ENCODE measurements at regions not wholly inside any gene's neighbourhood (a gene's known extent, or its start where the extent isn't known, plus 50 kb on each side); places are given as distances from the start of the nearest gene placed in this dataset.

- POLR2A ChIA-PET: no interaction called here
- H3K4me3 ChIP-seq: no peak overlapping the region
- intact Hi-C loops (cut with micrococcal nuclease; ENCODE audit: unreplicated experiment) (no loop called here), in situ Hi-C loops (cut with MboI) (no loop called here)
- no peak overlapping the region for H3K4me2 ChIP-seq (ENCODE audit: control insufficient read depth, insufficient read depth)
- WGBS (ENCODE audit: insufficient coverage, insufficient replicate concordance, low lambda C conversion rate, missing lambda C conversion rate): 33% methylated on average over 2 of the region's 2 CpGs
- no TSS peak for BruUV-seq (replicated peaks)
- no peaks in the 10 kb centered on the region for H3K36me3 ChIP-seq (ENCODE audit: control insufficient read depth in 2 of 2, insufficient read depth in 2 of 2, low read length in 1 of 2)
- no peaks in the 10 kb centered on the region for H4K20me1 ChIP-seq (ENCODE audit: control insufficient read depth, insufficient read depth)
- no peak overlapping the region for H3K27ac ChIP-seq (ENCODE audit: control insufficient read depth, insufficient read depth)
- H3K4me1 ChIP-seq (ENCODE audit: control insufficient read depth, insufficient read depth, low read length): no peaks in the 10 kb centered on the region
- TF ChIP-seq DPF2 (IDR thresholded peaks at IDR 0.05) (no peak), ZNF592 (IDR thresholded peaks at IDR 0.05) (no peak), RB1 (IDR thresholded peaks at IDR 0.05; ENCODE audit: borderline replicate concordance) (no peak), CHD4 (IDR thresholded peaks at IDR 0.05) (no peak), STAT3 (IDR thresholded peaks at IDR 0.05; ENCODE audit: low read depth, low read length) (no peak), ZNF217 (IDR thresholded peaks at IDR 0.05) (no peak), ZBTB4 (CRISPR knock-in tag; IDR thresholded peaks at IDR 0.05) (no peak)
- H3K9ac ChIP-seq (ENCODE audit: control insufficient read depth, insufficient read depth, low read length): no peak overlapping the region
- no peaks in the 10 kb centered on the region for H3K9me3 ChIP-seq (replicated peaks; ENCODE audit: control insufficient read depth, insufficient read depth, low read length)
- FAIRE-seq: no peak
- ATAC-seq: no peak
- DNase-seq (ENCODE audit: low read depth, low spot score): no peak
- RAD21 ChIA-PET (ENCODE audit: unreplicated experiment): no interaction called here
- SMC1A ChIA-PET (ENCODE audit: uncharacterized antibody, unreplicated experiment): no interaction called here
- H3K79me2 ChIP-seq (ENCODE audit: control insufficient read depth, insufficient read depth, low read length): no peaks in the 10 kb centered on the region
- no peaks in the 10 kb centered on the region for H3K27me3 ChIP-seq (replicated peaks in 1 of 2; ENCODE audit: control insufficient read depth in 2 of 2, insufficient read depth in 2 of 2, low read length in 1 of 2)
- CTCF ChIA-PET: no interaction called here
- no peak overlapping the region for H2AFZ ChIP-seq (ENCODE audit: control insufficient read depth, low read depth, low read length)
Measured at GRCh38 chr3:153356908-153357307, 194.9 kb downstream of the RAP2B start.

Data from GM12878 (cell line).